Prostate gland (tissue), 2 donors: ENCODE measurements at regions not wholly inside any gene's neighbourhood (a gene's known extent, or its start where the extent isn't known, plus 50 kb on each side); places are given as distances from the start of the nearest gene placed in this dataset.

Source experiments
- POLR2A ChIP-seq: fragments of 450-650 bp; IDR thresholded peaks from one replicate; pipeline ENCODE4 v1.6.1; 2016; ENCODE audit warnings: antibody characterized with exemption, mild to moderate bottlenecking
- TF ChIP-seq, protein P1 (sequence below), 4 experiments: fragments of 200-600 bp in 2 of 4; fragments of 450-650 bp in 2 of 4; sonication (generic) in 2 of 4; IDR thresholded peaks; 1 replicate in 3 of 4; 2 replicates in 1 of 4; pipeline ENCODE4 v1.5.1; 2016 to 2019; ENCODE audit warnings: antibody characterized with exemption in 4 of 4, mild to moderate bottlenecking in 2 of 4, moderate library complexity in 2 of 4

DNA sequence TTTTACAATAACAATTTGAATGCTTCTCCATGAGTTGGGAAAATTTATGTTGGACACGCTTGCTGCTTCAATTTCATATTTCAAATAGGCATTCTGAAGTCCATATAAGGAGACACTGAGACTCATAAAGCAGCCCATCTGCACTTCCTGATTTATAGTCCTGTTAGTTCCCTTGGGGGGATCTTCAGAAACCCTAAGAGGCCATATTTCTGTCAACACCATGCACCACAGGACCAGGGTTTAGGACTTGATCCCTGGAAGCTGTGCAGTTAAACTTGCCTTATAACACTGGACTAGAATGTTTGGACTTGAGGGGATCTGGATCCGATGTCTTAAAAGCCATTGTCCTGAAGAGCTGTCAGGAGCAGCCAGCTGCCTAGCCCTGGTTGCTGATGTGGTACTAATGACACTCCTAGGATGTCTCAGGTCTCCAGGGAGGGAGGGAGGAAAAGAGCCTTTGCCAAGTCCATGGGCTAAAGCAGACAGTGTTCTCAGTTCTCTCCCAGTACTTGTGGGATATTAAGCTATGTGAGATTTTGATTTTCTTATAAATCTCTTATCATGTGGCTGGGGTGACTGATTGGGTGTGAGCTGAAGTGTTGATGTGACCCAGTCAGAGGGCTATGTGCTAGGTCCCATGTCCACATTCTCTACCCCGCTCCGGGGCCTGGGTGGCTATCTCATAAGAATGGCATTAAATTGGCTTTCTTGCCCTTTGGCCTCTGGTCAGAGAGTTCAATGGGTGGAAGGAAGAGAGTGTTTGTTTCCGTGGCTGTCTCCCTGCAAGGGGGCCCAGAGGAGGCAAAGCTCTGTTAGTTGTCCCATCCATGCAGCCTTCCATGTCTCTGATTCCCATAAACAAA is 399.8 kb downstream of the OSTF1 start:
- TF ChIP-seq, protein P1, sequence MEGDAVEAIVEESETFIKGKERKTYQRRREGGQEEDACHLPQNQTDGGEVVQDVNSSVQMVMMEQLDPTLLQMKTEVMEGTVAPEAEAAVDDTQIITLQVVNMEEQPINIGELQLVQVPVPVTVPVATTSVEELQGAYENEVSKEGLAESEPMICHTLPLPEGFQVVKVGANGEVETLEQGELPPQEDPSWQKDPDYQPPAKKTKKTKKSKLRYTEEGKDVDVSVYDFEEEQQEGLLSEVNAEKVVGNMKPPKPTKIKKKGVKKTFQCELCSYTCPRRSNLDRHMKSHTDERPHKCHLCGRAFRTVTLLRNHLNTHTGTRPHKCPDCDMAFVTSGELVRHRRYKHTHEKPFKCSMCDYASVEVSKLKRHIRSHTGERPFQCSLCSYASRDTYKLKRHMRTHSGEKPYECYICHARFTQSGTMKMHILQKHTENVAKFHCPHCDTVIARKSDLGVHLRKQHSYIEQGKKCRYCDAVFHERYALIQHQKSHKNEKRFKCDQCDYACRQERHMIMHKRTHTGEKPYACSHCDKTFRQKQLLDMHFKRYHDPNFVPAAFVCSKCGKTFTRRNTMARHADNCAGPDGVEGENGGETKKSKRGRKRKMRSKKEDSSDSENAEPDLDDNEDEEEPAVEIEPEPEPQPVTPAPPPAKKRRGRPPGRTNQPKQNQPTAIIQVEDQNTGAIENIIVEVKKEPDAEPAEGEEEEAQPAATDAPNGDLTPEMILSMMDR (IDR thresholded peaks at IDR 0.05): no peak
- no peak for TF ChIP-seq POLR2A
